ENCODE measurements at regions not wholly inside any gene's neighbourhood (a gene's known extent, or its start where the extent isn't known, plus 50 kb on each side); places are given as distances from the start of the nearest gene placed in this dataset.

GRCh38 chr14:53391631-53392285, 238.6 kb upstream of the DDHD1 start:
- peaks cover 14% of the 10 kb centered on the region for H3K9me3 ChIP-seq (ENCODE audit: insufficient read depth, low read length, severe bottlenecking)
- no peaks in the 10 kb centered on the region for H3K4me1 ChIP-seq (ENCODE audit: insufficient read depth, low read length)
- H3K27ac ChIP-seq (ENCODE audit: low read length): no peak overlapping the region
- no peaks in the 10 kb centered on the region for H4K20me1 ChIP-seq (ENCODE audit: insufficient read depth, low read length)
- H3K4me3 ChIP-seq (ENCODE audit: low read depth in 1 of 2, low read length in 2 of 2): no peak overlapping the region
- H3K9ac ChIP-seq (ENCODE audit: low read depth, low read length): no peak overlapping the region
- H3K27me3 ChIP-seq (ENCODE audit: insufficient read depth, low read length, poor library complexity): no peaks in the 10 kb centered on the region
- H2AFZ ChIP-seq (ENCODE audit: low read depth, low read length): no peak overlapping the region
- H3K79me2 ChIP-seq (ENCODE audit: insufficient read depth, low read length): no peaks in the 10 kb centered on the region
- no peak overlapping the region for H3K4me2 ChIP-seq (ENCODE audit: insufficient read depth, low read length)
- ATAC-seq (ENCODE audit: insufficient read depth, low read depth) (no peak), DNase-seq (no peak)
- TF ChIP-seq EZH2 (IDR thresholded peaks at IDR 0.05; ENCODE audit: borderline replicate concordance, low read depth, low read length, severe bottlenecking): no peak
- H3K36me3 ChIP-seq (ENCODE audit: insufficient read depth, low read length): peaks cover 9% of the 10 kb centered on the region; the same call in 1 of the 2 replicates

- Histone ChIP-seq H3K9ac (ENCODE audit: low read depth, low read length) (no peak overlapping the region), H3K9me3 (ENCODE audit: insufficient read depth, low read length, severe bottlenecking) (peaks cover 14% of the 10 kb centered on the region), H3K27me3 (ENCODE audit: insufficient read depth, low read length, poor library complexity) (no peaks in the 10 kb centered on the region), H3K79me2 (ENCODE audit: insufficient read depth, low read length) (no peaks in the 10 kb centered on the region; the same call in 1 of the 2 replicates), H3K4me2 (ENCODE audit: insufficient read depth, low read length) (no peak overlapping the region), H4K20me1 (ENCODE audit: insufficient read depth, low read length) (no peaks in the 10 kb centered on the region), H3K4me3 (ENCODE audit: low read depth in 1 of 2, low read length in 2 of 2) (no peak overlapping the region), H3K4me1 (ENCODE audit: insufficient read depth, low read length) (no peaks in the 10 kb centered on the region), H3K36me3 (ENCODE audit: insufficient read depth, low read length) (peaks cover 9% of the 10 kb centered on the region; the same call in 1 of the 2 replicates), H2AFZ (ENCODE audit: low read depth, low read length) (no peak overlapping the region), H3K27ac (ENCODE audit: low read length) (no peak overlapping the region)
- ATAC-seq (ENCODE audit: insufficient read depth, low read depth) (no peak), DNase-seq (no peak)
- no peak for TF ChIP-seq CTCF (IDR thresholded peaks at IDR 0.05; ENCODE audit: borderline replicate concordance, extremely low read depth, low read length, poor library complexity, severe bottlenecking)
- no peak for TF ChIP-seq EZH2 (IDR thresholded peaks at IDR 0.05; ENCODE audit: borderline replicate concordance, low read depth, low read length, severe bottlenecking)
These were observed 238.0 kb upstream of the DDHD1 start for GRCh38 chr14:53391156-53391555.

GRCh38 chr14:53390008-53390407, 236.9 kb upstream of the DDHD1 start:
- Histone ChIP-seq H4K20me1 (ENCODE audit: insufficient read depth, low read length) (no peaks in the 10 kb centered on the region), H3K27ac (ENCODE audit: low read length) (no peak overlapping the region), H3K4me1 (ENCODE audit: insufficient read depth, low read length) (no peaks in the 10 kb centered on the region), H3K9me3 (ENCODE audit: insufficient read depth, low read length, severe bottlenecking) (peaks cover 13% of the 10 kb centered on the region), H3K4me2 (ENCODE audit: insufficient read depth, low read length) (no peak overlapping the region), H3K79me2 (ENCODE audit: insufficient read depth, low read length) (no peaks in the 10 kb centered on the region; the same call in 1 of the 2 replicates), H3K27me3 (ENCODE audit: insufficient read depth, low read length, poor library complexity) (no peaks in the 10 kb centered on the region), H3K36me3 (ENCODE audit: insufficient read depth, low read length) (peaks cover 6% of the 10 kb centered on the region; the same call in 1 of the 2 replicates), H3K9ac (ENCODE audit: low read depth, low read length) (no peak overlapping the region), H3K4me3 (ENCODE audit: low read depth in 1 of 2, low read length in 2 of 2) (no peak overlapping the region), H2AFZ (ENCODE audit: low read depth, low read length) (no peak overlapping the region)
- no peak for TF ChIP-seq EZH2 (IDR thresholded peaks at IDR 0.05; ENCODE audit: borderline replicate concordance, low read depth, low read length, severe bottlenecking)
- no peak for TF ChIP-seq CTCF (IDR thresholded peaks at IDR 0.05; ENCODE audit: borderline replicate concordance, extremely low read depth, low read length, poor library complexity, severe bottlenecking)
- DNase-seq (no peak), ATAC-seq (ENCODE audit: insufficient read depth, low read depth) (no peak)

GRCh38 chr14:53389202-53389601, 236.1 kb upstream of the DDHD1 start:
- H3K36me3 ChIP-seq (ENCODE audit: insufficient read depth, low read length): peaks cover 5% of the 10 kb centered on the region; the same call in 1 of the 2 replicates
- peaks cover 5% of the 10 kb centered on the region for H3K9me3 ChIP-seq (ENCODE audit: insufficient read depth, low read length, severe bottlenecking)
- no peaks in the 10 kb centered on the region for H3K27me3 ChIP-seq (ENCODE audit: insufficient read depth, low read length, poor library complexity)
- no peaks in the 10 kb centered on the region for H4K20me1 ChIP-seq (ENCODE audit: insufficient read depth, low read length)
- no peak overlapping the region for H3K4me3 ChIP-seq (ENCODE audit: low read depth in 1 of 2, low read length in 2 of 2)
- no peak for DNase-seq
- TF ChIP-seq EZH2 (IDR thresholded peaks at IDR 0.05; ENCODE audit: borderline replicate concordance, low read depth, low read length, severe bottlenecking) (no peak), CTCF (IDR thresholded peaks at IDR 0.05; ENCODE audit: borderline replicate concordance, extremely low read depth, low read length, poor library complexity, severe bottlenecking) (no peak)
- no peaks in the 10 kb centered on the region for H3K4me1 ChIP-seq (ENCODE audit: insufficient read depth, low read length)
- H3K9ac ChIP-seq (ENCODE audit: low read depth, low read length): no peak overlapping the region
- ATAC-seq (ENCODE audit: insufficient read depth, low read depth): no peak
- no peak overlapping the region for H2AFZ ChIP-seq (ENCODE audit: low read depth, low read length)
- no peaks in the 10 kb centered on the region; the same call in 1 of the 2 replicates for H3K79me2 ChIP-seq (ENCODE audit: insufficient read depth, low read length)
- H3K4me2 ChIP-seq (ENCODE audit: insufficient read depth, low read length): no peak overlapping the region
- no peak overlapping the region for H3K27ac ChIP-seq (ENCODE audit: low read length)

Measured in DND-41 (cell line).